Sigmoid colon (tissue), 3 donors: ENCODE measurements at regions not wholly inside any gene's neighbourhood (a gene's known extent, or its start where the extent isn't known, plus 50 kb on each side); places are given as distances from the start of the nearest gene placed in this dataset.

Experiments
- POLR2A ChIP-seq, 2 donors: fragments of 450-650 bp; IDR thresholded peaks; one replicate each; pipeline ENCODE4 v1.6.1; 2016; ENCODE audit warnings: antibody characterized with exemption in 2 of 2, mild to moderate bottlenecking in 2 of 2, moderate library complexity in 2 of 2
- TF ChIP-seq, protein P1 (sequence below), 4 experiments: fragments of 450-650 bp in 3 of 4; fragments of 200-600 bp in 1 of 4; IDR thresholded peaks; one replicate each; pipeline ENCODE4 v1.5.1; 2016 to 2019; ENCODE audit warnings: antibody characterized with exemption in 4 of 4, mild to moderate bottlenecking in 3 of 4, moderate library complexity in 2 of 4

DNA sequence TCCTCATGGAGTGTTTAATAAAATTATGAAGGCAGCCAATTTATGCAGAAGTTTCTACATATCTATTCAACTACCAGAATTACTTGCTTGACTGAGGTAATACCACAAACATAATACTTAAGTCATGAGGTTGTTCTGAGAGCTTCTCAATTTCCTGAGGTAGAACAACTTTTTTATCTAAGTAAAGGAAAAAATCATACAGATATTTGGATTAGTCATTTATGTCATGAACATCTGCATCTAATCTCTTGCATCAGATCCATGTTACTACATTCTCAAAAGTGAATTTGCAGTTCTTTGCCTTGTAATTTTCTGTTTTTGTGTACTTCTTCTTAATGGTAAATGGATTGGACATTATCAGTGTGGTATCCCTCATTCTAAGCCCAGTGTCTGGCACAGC lies 60.4 kb upstream of the RGMB start:
- TF ChIP-seq, protein P1, sequence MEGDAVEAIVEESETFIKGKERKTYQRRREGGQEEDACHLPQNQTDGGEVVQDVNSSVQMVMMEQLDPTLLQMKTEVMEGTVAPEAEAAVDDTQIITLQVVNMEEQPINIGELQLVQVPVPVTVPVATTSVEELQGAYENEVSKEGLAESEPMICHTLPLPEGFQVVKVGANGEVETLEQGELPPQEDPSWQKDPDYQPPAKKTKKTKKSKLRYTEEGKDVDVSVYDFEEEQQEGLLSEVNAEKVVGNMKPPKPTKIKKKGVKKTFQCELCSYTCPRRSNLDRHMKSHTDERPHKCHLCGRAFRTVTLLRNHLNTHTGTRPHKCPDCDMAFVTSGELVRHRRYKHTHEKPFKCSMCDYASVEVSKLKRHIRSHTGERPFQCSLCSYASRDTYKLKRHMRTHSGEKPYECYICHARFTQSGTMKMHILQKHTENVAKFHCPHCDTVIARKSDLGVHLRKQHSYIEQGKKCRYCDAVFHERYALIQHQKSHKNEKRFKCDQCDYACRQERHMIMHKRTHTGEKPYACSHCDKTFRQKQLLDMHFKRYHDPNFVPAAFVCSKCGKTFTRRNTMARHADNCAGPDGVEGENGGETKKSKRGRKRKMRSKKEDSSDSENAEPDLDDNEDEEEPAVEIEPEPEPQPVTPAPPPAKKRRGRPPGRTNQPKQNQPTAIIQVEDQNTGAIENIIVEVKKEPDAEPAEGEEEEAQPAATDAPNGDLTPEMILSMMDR (IDR thresholded peaks at IDR 0.05): no peak
- TF ChIP-seq POLR2A (IDR thresholded peaks at IDR 0.05): no peak
